H9 (cell line): ENCODE measurements at regions not wholly inside any gene's neighbourhood (a gene's known extent, or its start where the extent isn't known, plus 50 kb on each side); places are given as distances from the start of the nearest gene placed in this dataset.

Experiments used
- DNase-seq: peaks from one replicate; pipeline ENCODE4 v3.0.0-alpha.2; 2017
- H2AFZ ChIP-seq: one replicate; pipeline ENCODE4 v1.6.1; 2013; ENCODE audit warnings: mild to moderate bottlenecking, low read length, control low read depth, moderate library complexity
- H2AK5ac ChIP-seq: 2 replicates; pipeline ENCODE4 v1.6.1; 2013; ENCODE audit warnings: low read length, control low read depth, mixed read lengths; ENCODE audit not compliant: insufficient read length
- H2BK120ac ChIP-seq: one replicate; pipeline ENCODE4 v1.6.1; 2013; ENCODE audit warnings: low read depth, mild to moderate bottlenecking, low read length, control low read depth, inconsistent platforms; ENCODE audit not compliant: poor library complexity, severe bottlenecking
- H2BK12ac ChIP-seq: 2 replicates; pipeline ENCODE4 v1.6.1; 2013; ENCODE audit warnings: low read length, control low read depth, mixed read lengths, low read depth; ENCODE audit not compliant: insufficient read length
- H2BK15ac ChIP-seq: 2 replicates; pipeline ENCODE4 v1.6.1; 2013; ENCODE audit warnings: low read depth, low read length, control low read depth
- H2BK20ac ChIP-seq: one replicate; pipeline ENCODE4 v1.6.1; 2013; ENCODE audit warnings: low read depth, mild to moderate bottlenecking, low read length, control low read depth, inconsistent platforms; ENCODE audit not compliant: poor library complexity, severe bottlenecking
- H2BK5ac ChIP-seq: 2 replicates; pipeline ENCODE4 v1.6.1; 2013; ENCODE audit warnings: low read length, control low read depth, mixed read lengths; ENCODE audit not compliant: insufficient read length
- H3K14ac ChIP-seq: 2 replicates; pipeline ENCODE4 v1.6.1; 2013; ENCODE audit warnings: low read length, control low read depth; ENCODE audit not compliant: insufficient read depth
- H3K18ac ChIP-seq: 2 replicates; pipeline ENCODE4 v1.6.1; 2013; ENCODE audit warnings: low read depth, mild to moderate bottlenecking, mixed read lengths, low read length, control low read depth; ENCODE audit not compliant: insufficient read length
- H3K23ac ChIP-seq: 2 replicates; pipeline ENCODE4 v1.6.1; 2013; ENCODE audit warnings: low read length, control low read depth, mixed read lengths, low read depth; ENCODE audit not compliant: insufficient read length
- H3K23me2 ChIP-seq: 2 replicates; pipeline ENCODE4 v1.6.1; 2013; ENCODE audit warnings: low read depth, mild to moderate bottlenecking, mixed read lengths, low read length, control low read depth; ENCODE audit not compliant: insufficient read length, poor library complexity, severe bottlenecking
- H3K27ac ChIP-seq: 2 replicates; pipeline ENCODE4 v1.5.1; 2013; ENCODE audit warnings: low read length, control low read depth, mixed read lengths, low read depth; ENCODE audit not compliant: insufficient read length
- H3K27me3 ChIP-seq: 2 replicates; pipeline ENCODE4 v1.6.1; 2013; ENCODE audit warnings: low read length, control low read depth, inconsistent platforms; ENCODE audit not compliant: insufficient read depth
- H3K4ac ChIP-seq: 2 replicates; pipeline ENCODE4 v1.6.1; 2013; ENCODE audit warnings: low read depth, mild to moderate bottlenecking, control low read depth, inconsistent platforms, low read length, moderate library complexity
- H3K4me1 ChIP-seq: 2 replicates; pipeline ENCODE4 v1.6.1; 2013; ENCODE audit warnings: low read length, control low read depth, inconsistent platforms; ENCODE audit not compliant: insufficient read depth
- H3K4me2 ChIP-seq: 2 replicates; pipeline ENCODE4 v1.6.1; 2013; ENCODE audit warnings: low read length, control low read depth, mixed read lengths; ENCODE audit not compliant: insufficient read length, insufficient read depth
- H3K56ac ChIP-seq: 2 replicates; pipeline ENCODE4 v1.6.1; 2013; ENCODE audit warnings: low read depth, mild to moderate bottlenecking, mixed read lengths, low read length, control low read depth; ENCODE audit not compliant: insufficient read length
- H3K79me1 ChIP-seq: 2 replicates; pipeline ENCODE4 v1.6.1; 2013; ENCODE audit warnings: low read depth, mild to moderate bottlenecking, moderate library complexity, low read length, control low read depth, inconsistent platforms; ENCODE audit not compliant: insufficient read depth, poor library complexity, severe bottlenecking
- H3K79me2 ChIP-seq: 2 replicates; pipeline ENCODE4 v1.6.1; 2013; ENCODE audit warnings: low read length, control low read depth, inconsistent platforms; ENCODE audit not compliant: insufficient read depth
- H3K9ac ChIP-seq: 2 replicates; pipeline ENCODE4 v1.6.1; 2013; ENCODE audit warnings: low read length, control low read depth, mixed read lengths; ENCODE audit not compliant: insufficient read length; ENCODE audit errors: extremely low read depth
- H3K9me3 ChIP-seq: one replicate; pipeline ENCODE4 v1.6.1; 2013; ENCODE audit warnings: low read depth, low read length, inconsistent platforms; ENCODE audit not compliant: control insufficient read depth
- H3T11ph ChIP-seq: one replicate; pipeline ENCODE4 v1.6.1; 2013; ENCODE audit warnings: mild to moderate bottlenecking, low read length, control low read depth, inconsistent platforms
- H4K20me1 ChIP-seq: one replicate; pipeline ENCODE4 v1.6.1; 2013; ENCODE audit not compliant: control insufficient read depth, insufficient read length, insufficient read depth
- H4K5ac ChIP-seq: 2 replicates; pipeline ENCODE4 v1.6.1; 2013; ENCODE audit warnings: low read depth, mild to moderate bottlenecking, mixed read lengths, low read length, control low read depth; ENCODE audit not compliant: insufficient read length
- H4K8ac ChIP-seq: replicated peaks from 2 replicates; pipeline ENCODE4 v1.6.1; 2013; ENCODE audit warnings: low read length, control low read depth, mixed read lengths, low read depth; ENCODE audit not compliant: insufficient read length
- H4K91ac ChIP-seq: 2 replicates; pipeline ENCODE4 v1.6.1; 2013; ENCODE audit warnings: low read depth, mild to moderate bottlenecking, moderate library complexity, mixed read lengths, low read length, control low read depth; ENCODE audit not compliant: insufficient read length
- H3K27ac Mint-ChIP-seq, 3 experiments: 2 replicates in 2 of 3; 3 replicates in 1 of 3; pipeline ENCODE4 v1.8.0; 2020 to 2021; ENCODE audit warnings: mixed read lengths in 3 of 3, mild to moderate bottlenecking in 1 of 3, moderate library complexity in 1 of 3
- H3K27me3 Mint-ChIP-seq: 2 replicates; pipeline ENCODE4 v1.8.0; 2021; ENCODE audit warnings: low read depth, mild to moderate bottlenecking, moderate library complexity, mixed read lengths
- H3K36me3 Mint-ChIP-seq, 3 experiments: 2 replicates in 2 of 3; 3 replicates in 1 of 3; pipeline ENCODE4 v1.8.0; 2020 to 2021; ENCODE audit warnings: low read depth in 3 of 3, mixed read lengths in 3 of 3; ENCODE audit not compliant: insufficient read depth in 1 of 3
- H3K4me1 Mint-ChIP-seq, 2 experiments: 2 replicates each; pipeline ENCODE4 v1.8.0; 2020; ENCODE audit warnings: mixed read lengths in 2 of 2
- H3K4me3 Mint-ChIP-seq, 2 experiments: 2 replicates in 1 of 2; 3 replicates in 1 of 2; pipeline ENCODE4 v1.8.0; 2020 to 2021; ENCODE audit warnings: mild to moderate bottlenecking in 2 of 2, mixed read lengths in 2 of 2, moderate library complexity in 1 of 2
- H3K9me3 Mint-ChIP-seq, 2 experiments: 2 replicates in 1 of 2; 3 replicates in 1 of 2; pipeline ENCODE4 v1.8.0; 2020; ENCODE audit warnings: mild to moderate bottlenecking in 2 of 2, mixed read lengths in 2 of 2, moderate library complexity in 1 of 2
- TF ChIP-seq, protein P1 (sequence below): fragments of 200-600 bp; sonication (generic); conservative IDR thresholded peaks from 3 replicates; pipeline ENCODE4 v1.8.0; 2021; ENCODE audit warnings: antibody characterized with exemption, mild to moderate bottlenecking

DNA sequence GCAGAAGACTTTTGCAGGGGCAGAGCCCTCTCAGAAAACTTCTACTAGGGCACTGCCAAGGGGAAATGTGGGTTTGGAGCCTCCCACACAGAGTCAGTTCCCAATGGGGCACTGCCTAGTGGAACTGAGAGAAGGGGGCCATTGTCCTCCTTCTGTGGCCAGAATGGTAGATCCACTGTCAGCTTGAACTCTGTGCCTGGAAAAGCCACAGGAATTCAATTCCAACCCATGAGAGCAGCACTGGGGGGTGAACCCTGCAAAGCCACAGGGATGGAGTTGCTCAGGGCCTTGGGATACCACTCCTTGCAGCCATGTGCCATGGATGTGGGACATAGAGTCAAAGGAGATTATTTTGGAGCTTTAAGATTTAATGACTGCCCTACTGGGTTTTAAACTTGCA is 262.2 kb upstream of the SEMA3C start:
- Histone ChIP-seq H2BK15ac (no peak overlapping the region), H2BK12ac (no peak overlapping the region), H3K4ac (no peak overlapping the region), H2AFZ (no peak overlapping the region), H3K9me3 (peaks cover 23% of the 10 kb centered on the region), H4K91ac (no peak overlapping the region), H4K5ac (no peak overlapping the region), H3K9ac (no peak overlapping the region), H2BK5ac (no peak overlapping the region), H3K27ac (no peak overlapping the region), H2BK20ac (no peak overlapping the region), H3K79me1 (no peaks in the 10 kb centered on the region), H3K14ac (no peak overlapping the region), H3K27me3 (no peaks in the 10 kb centered on the region), H4K8ac (no peak overlapping the region), H3K23me2 (no peaks in the 10 kb centered on the region), H3K79me2 (no peaks in the 10 kb centered on the region), H3K4me1 (no peaks in the 10 kb centered on the region), H3T11ph (no peak overlapping the region), H3K23ac (no peak overlapping the region), H3K18ac (no peak overlapping the region), H2BK120ac (no peak overlapping the region), H3K4me2 (no peak overlapping the region), H2AK5ac (no peak overlapping the region), H3K56ac (no peak overlapping the region), H4K20me1 (no peaks in the 10 kb centered on the region)
- Mint-ChIP-seq H3K36me3 (peaks cover 32 to 51% (median 44%) of the 10 kb centered on the region in 3 experiments), H3K9me3 (peaks cover 48 to 50% of the 10 kb centered on the region in 2 experiments), H3K4me1 (no peaks in the 10 kb centered on the region), H3K27ac (no peak overlapping the region; a peak in 1 of 7 replicates), H3K27me3 (peaks cover 2% of the 10 kb centered on the region), H3K4me3 (no peak overlapping the region)
- TF ChIP-seq, protein P1, sequence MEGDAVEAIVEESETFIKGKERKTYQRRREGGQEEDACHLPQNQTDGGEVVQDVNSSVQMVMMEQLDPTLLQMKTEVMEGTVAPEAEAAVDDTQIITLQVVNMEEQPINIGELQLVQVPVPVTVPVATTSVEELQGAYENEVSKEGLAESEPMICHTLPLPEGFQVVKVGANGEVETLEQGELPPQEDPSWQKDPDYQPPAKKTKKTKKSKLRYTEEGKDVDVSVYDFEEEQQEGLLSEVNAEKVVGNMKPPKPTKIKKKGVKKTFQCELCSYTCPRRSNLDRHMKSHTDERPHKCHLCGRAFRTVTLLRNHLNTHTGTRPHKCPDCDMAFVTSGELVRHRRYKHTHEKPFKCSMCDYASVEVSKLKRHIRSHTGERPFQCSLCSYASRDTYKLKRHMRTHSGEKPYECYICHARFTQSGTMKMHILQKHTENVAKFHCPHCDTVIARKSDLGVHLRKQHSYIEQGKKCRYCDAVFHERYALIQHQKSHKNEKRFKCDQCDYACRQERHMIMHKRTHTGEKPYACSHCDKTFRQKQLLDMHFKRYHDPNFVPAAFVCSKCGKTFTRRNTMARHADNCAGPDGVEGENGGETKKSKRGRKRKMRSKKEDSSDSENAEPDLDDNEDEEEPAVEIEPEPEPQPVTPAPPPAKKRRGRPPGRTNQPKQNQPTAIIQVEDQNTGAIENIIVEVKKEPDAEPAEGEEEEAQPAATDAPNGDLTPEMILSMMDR, result no peak
- DNase-seq, result no peak
